PFSK-1 (cell line): ENCODE measurements at regions not wholly inside any gene's neighbourhood (a gene's known extent, or its start where the extent isn't known, plus 50 kb on each side); places are given as distances from the start of the nearest gene placed in this dataset.

ENCODE experiments used
- FOXP2 ChIP-seq: optimal IDR thresholded peaks from 2 replicates; pipeline ENCODE3; 2011; ENCODE audit warnings: borderline replicate concordance, control low read depth, inconsistent platforms; ENCODE audit not compliant: insufficient read depth; ENCODE audit errors: extremely low read length, extremely low read depth
- POLR2AphosphoS5 ChIP-seq: IDR thresholded peaks from 2 replicates; pipeline ENCODE4 v1.6.1; 2012; ENCODE audit warnings: low read depth, mild to moderate bottlenecking, control low read depth, low read length, moderate library complexity
- SIN3A ChIP-seq: IDR thresholded peaks from 2 replicates; pipeline ENCODE4 v1.6.1; 2012; ENCODE audit warnings: mild to moderate bottlenecking, low read length, moderate library complexity, borderline replicate concordance; ENCODE audit not compliant: insufficient read depth
- TAF1 ChIP-seq: IDR thresholded peaks from 2 replicates; pipeline ENCODE4 v1.6.1; 2012; ENCODE audit warnings: low read length, control low read depth, borderline replicate concordance; ENCODE audit not compliant: insufficient read depth
- TF ChIP-seq, protein P1 (sequence below), 2 experiments: IDR thresholded peaks; 2 replicates each; pipeline versions ENCODE4 v1.6.1 to v1.8.0; 2011 to 2012; ENCODE audit warnings: low read depth in 2 of 2, low read length in 2 of 2, control low read depth in 1 of 2, inconsistent platforms in 1 of 2, mild to moderate bottlenecking in 1 of 2, moderate library complexity in 1 of 2; ENCODE audit not compliant: insufficient read depth in 1 of 2

DNA sequence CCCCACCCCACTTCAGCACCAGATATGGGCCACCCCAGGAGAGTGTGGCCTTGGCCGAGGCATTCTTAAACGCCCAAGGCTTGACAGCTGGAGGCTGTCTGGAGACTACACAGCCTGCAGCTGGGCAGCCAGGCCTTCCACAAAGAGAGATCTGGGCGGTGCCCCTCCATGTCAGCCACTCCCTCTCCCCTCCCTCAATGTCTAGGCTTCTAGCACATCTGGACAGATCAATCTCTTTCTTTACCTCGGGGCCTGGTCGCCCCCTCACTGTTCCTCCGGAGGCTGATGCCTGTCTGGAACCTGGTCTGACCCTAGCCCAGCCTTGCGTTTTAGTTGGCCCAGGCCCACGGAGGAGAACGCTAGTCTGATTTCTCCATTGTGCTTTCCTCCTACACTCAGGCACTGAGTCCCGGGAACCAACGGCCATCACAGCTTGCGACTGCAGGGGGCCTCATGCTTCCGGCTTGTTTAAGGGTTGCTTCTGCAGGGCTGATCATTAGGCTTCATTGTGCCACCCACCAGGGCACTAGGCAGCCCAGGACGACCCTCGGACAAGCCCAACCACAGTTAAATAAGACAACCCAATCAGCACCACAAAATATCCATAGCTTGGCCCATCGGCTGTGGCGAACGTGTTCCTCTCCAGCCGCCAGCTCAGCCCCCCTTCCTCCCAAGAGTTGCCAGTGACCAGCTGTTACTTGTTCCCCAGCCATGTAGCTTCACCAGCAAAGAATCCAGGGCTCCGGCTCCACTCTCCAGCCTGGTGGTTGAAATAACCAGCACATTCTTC is 200.6 kb downstream of the BCOR start:
- TF ChIP-seq POLR2AphosphoS5 (no peak), FOXP2 (no peak), SIN3A (no peak), TAF1 (no peak)
- TF ChIP-seq, protein P1, sequence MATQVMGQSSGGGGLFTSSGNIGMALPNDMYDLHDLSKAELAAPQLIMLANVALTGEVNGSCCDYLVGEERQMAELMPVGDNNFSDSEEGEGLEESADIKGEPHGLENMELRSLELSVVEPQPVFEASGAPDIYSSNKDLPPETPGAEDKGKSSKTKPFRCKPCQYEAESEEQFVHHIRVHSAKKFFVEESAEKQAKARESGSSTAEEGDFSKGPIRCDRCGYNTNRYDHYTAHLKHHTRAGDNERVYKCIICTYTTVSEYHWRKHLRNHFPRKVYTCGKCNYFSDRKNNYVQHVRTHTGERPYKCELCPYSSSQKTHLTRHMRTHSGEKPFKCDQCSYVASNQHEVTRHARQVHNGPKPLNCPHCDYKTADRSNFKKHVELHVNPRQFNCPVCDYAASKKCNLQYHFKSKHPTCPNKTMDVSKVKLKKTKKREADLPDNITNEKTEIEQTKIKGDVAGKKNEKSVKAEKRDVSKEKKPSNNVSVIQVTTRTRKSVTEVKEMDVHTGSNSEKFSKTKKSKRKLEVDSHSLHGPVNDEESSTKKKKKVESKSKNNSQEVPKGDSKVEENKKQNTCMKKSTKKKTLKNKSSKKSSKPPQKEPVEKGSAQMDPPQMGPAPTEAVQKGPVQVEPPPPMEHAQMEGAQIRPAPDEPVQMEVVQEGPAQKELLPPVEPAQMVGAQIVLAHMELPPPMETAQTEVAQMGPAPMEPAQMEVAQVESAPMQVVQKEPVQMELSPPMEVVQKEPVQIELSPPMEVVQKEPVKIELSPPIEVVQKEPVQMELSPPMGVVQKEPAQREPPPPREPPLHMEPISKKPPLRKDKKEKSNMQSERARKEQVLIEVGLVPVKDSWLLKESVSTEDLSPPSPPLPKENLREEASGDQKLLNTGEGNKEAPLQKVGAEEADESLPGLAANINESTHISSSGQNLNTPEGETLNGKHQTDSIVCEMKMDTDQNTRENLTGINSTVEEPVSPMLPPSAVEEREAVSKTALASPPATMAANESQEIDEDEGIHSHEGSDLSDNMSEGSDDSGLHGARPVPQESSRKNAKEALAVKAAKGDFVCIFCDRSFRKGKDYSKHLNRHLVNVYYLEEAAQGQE (IDR thresholded peaks at IDR 0.05; ENCODE audit: insufficient read depth in 1 of 2, low read depth in 2 of 2, low read length in 2 of 2), result no peak

- no peak for TF ChIP-seq POLR2AphosphoS5
- TF ChIP-seq FOXP2, result no peak
- TF ChIP-seq, protein P1 (IDR thresholded peaks at IDR 0.05; ENCODE audit: insufficient read depth in 1 of 2, low read depth in 2 of 2, low read length in 2 of 2), result no peak
- TF ChIP-seq SIN3A, result no peak
- TF ChIP-seq TAF1, result no peak
Measured at GRCh38 chrX:39897741-39898097, 200.0 kb downstream of the BCOR start.

DNA sequence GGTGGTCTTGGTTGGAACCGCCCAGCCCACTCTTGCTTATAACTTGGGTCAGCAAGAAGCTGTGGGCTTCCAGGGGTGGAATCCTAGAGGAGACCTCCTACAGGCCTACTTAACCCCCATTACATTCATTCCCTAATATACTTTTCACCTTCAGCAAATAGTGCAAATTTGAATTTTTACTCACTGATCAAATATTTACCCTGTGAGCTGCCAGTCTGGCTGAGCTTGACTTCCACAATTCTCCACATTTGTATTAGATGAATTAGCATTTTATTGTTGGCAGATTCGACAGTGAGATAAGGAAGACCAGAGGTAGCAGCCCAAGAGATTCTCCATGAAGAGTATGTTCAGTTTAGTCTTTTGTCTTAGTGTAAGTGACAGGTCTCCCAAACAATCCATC is 199.6 kb downstream of the BCOR start:
- TF ChIP-seq FOXP2 (no peak), POLR2AphosphoS5 (no peak)

GRCh38 chrX:39899059-39899458 is 198.7 kb downstream of the BCOR start:
- TF ChIP-seq SIN3A (no peak), POLR2AphosphoS5 (no peak), FOXP2 (no peak), TAF1 (no peak)
- TF ChIP-seq, protein P1 (IDR thresholded peaks at IDR 0.05; ENCODE audit: insufficient read depth in 1 of 2, low read depth in 2 of 2, low read length in 2 of 2), result no peak

- TF ChIP-seq SIN3A (no peak), POLR2AphosphoS5 (no peak), TAF1 (no peak), FOXP2 (no peak)
- TF ChIP-seq, protein P1 (IDR thresholded peaks at IDR 0.05; ENCODE audit: insufficient read depth in 1 of 2, low read depth in 2 of 2, low read length in 2 of 2), result no peak
Measured at GRCh38 chrX:39899856-39900776, 197.6 kb downstream of the BCOR start.
